Smooth muscle cell (in vitro differentiated cells): ENCODE measurements at regions not wholly inside any gene's neighbourhood (a gene's known extent, or its start where the extent isn't known, plus 50 kb on each side); places are given as distances from the start of the nearest gene placed in this dataset.

Experiments
- DNase-seq: peaks from one replicate; lab custom pipeline; 2025; ENCODE audit not compliant: unreplicated experiment; lab: John Stamatoyannopoulos, UW
- H2AFZ ChIP-seq: fragments of 200-600 bp; sonication (generic); 2 replicates; pipeline ENCODE4 v1.6.0; 2016; ENCODE audit warnings: antibody characterized with exemption, low read depth, mild to moderate bottlenecking
- H3F3A ChIP-seq: fragments of 200-600 bp; sonication (generic); 2 replicates; pipeline ENCODE4 v1.6.0; 2017; ENCODE audit warnings: antibody characterized with exemption, low read depth
- H3K27ac ChIP-seq: fragments of 200-600 bp; sonication (generic); 2 replicates; pipeline ENCODE4 v1.5.1; 2016; ENCODE audit warnings: low read depth, mild to moderate bottlenecking
- H3K27me3 ChIP-seq: fragments of 200-600 bp; sonication (generic); 2 replicates; pipeline ENCODE4 v1.6.1; 2016; ENCODE audit warnings: low read depth, mild to moderate bottlenecking
- H3K36me3 ChIP-seq: fragments of 200-600 bp; sonication (generic); 2 replicates; pipeline ENCODE4 v1.5.1; 2016; ENCODE audit warnings: low read depth
- H3K4me1 ChIP-seq: fragments of 200-600 bp; sonication (generic); 2 replicates; pipeline ENCODE4 v1.5.1; 2016; ENCODE audit warnings: low read depth
- H3K4me2 ChIP-seq: fragments of 200-600 bp; sonication (generic); 2 replicates; pipeline ENCODE4 v1.6.0; 2016; ENCODE audit warnings: mild to moderate bottlenecking
- H3K4me3 ChIP-seq: fragments of 200-600 bp; sonication (generic); 2 replicates; pipeline ENCODE4 v1.5.1; 2016; ENCODE audit warnings: mild to moderate bottlenecking
- H3K79me2 ChIP-seq: fragments of 200-600 bp; sonication (generic); 2 replicates; pipeline ENCODE4 v1.6.0; 2016; ENCODE audit warnings: low read depth, mild to moderate bottlenecking
- H3K9ac ChIP-seq: fragments of 200-600 bp; sonication (generic); 2 replicates; pipeline ENCODE4 v1.6.0; 2016; ENCODE audit warnings: low read depth
- H3K9me3 ChIP-seq: fragments of 200-600 bp; sonication (generic); replicated peaks from 2 replicates; pipeline ENCODE4 v1.5.1; 2016; ENCODE audit warnings: low read depth
- H4K20me1 ChIP-seq: fragments of 200-600 bp; sonication (generic); 2 replicates; pipeline ENCODE4 v1.6.0; 2016; ENCODE audit warnings: low read depth
- CTCF ChIP-seq: fragments of 200-600 bp; sonication (generic); IDR thresholded peaks from 2 replicates; pipeline ENCODE4 v1.5.1; 2017; ENCODE audit warnings: borderline replicate concordance, mild to moderate bottlenecking, antibody characterized with exemption; ENCODE audit not compliant: insufficient read depth, poor library complexity, severe bottlenecking
- WGBS: methylation state at CpG from one replicate; pipeline ENCODE4 v1.1.7; 2016; ENCODE audit warnings: low lambda C conversion rate; 5-methylcytosine and 5-hydroxymethylcytosine counted together

GRCh38 chr9:73611032-73611431 lies 459.4 kb downstream of the ANXA1 start:
- Histone ChIP-seq H3K27ac (no peak overlapping the region), H3K4me3 (no peak overlapping the region), H3K4me2 (no peak overlapping the region), H3K36me3 (no peaks in the 10 kb centered on the region), H3K79me2 (no peaks in the 10 kb centered on the region), H3F3A (no peaks in the 10 kb centered on the region), H3K9ac (no peak overlapping the region), H3K4me1 (no peaks in the 10 kb centered on the region), H3K9me3 (no peaks in the 10 kb centered on the region), H2AFZ (no peak overlapping the region), H3K27me3 (no peaks in the 10 kb centered on the region), H4K20me1 (no peaks in the 10 kb centered on the region)
- no peak for DNase-seq
- WGBS, result 75% methylated on average over 2 of the region's 2 CpGs
- no peak for TF ChIP-seq CTCF

- Histone ChIP-seq H3K4me2 (no peak overlapping the region), H3K27ac (peak overlapping the region; percentile 62), H3K36me3 (no peaks in the 10 kb centered on the region), H4K20me1 (no peaks in the 10 kb centered on the region), H3K9ac (no peak overlapping the region), H3K9me3 (no peaks in the 10 kb centered on the region), H3K79me2 (no peaks in the 10 kb centered on the region), H2AFZ (no peak overlapping the region), H3K4me3 (no peak overlapping the region), H3F3A (no peaks in the 10 kb centered on the region), H3K4me1 (no peaks in the 10 kb centered on the region), H3K27me3 (no peaks in the 10 kb centered on the region)
- no peak for DNase-seq
- no peak for TF ChIP-seq CTCF
- 29% methylated on average over 4 of the region's 4 CpGs for WGBS
Measured at GRCh38 chr9:73613092-73613701, 461.5 kb downstream of the ANXA1 start.

- no peaks in the 10 kb centered on the region for H3F3A ChIP-seq
- H4K20me1 ChIP-seq, result no peaks in the 10 kb centered on the region
- no peak overlapping the region for H3K4me3 ChIP-seq
- H3K79me2 ChIP-seq, result no peaks in the 10 kb centered on the region
- H3K4me1 ChIP-seq, result no peaks in the 10 kb centered on the region
- H3K27ac ChIP-seq, result no peak overlapping the region
- no peak overlapping the region for H3K9ac ChIP-seq
- H2AFZ ChIP-seq, result no peak overlapping the region
- TF ChIP-seq CTCF, result no peak
- no peak for DNase-seq
- no peaks in the 10 kb centered on the region for H3K9me3 ChIP-seq
- H3K36me3 ChIP-seq, result no peaks in the 10 kb centered on the region
- H3K4me2 ChIP-seq, result no peak overlapping the region
- H3K27me3 ChIP-seq, result no peaks in the 10 kb centered on the region
Measured at GRCh38 chr9:73615557-73615956, 463.9 kb downstream of the ANXA1 start.

GRCh38 chr9:73617586-73617985 lies 465.9 kb downstream of the ANXA1 start:
- Histone ChIP-seq H3K4me3 (no peak overlapping the region), H3K4me2 (no peak overlapping the region), H3K9ac (no peak overlapping the region), H3F3A (no peaks in the 10 kb centered on the region), H3K36me3 (no peaks in the 10 kb centered on the region), H3K27ac (no peak overlapping the region), H3K9me3 (no peaks in the 10 kb centered on the region), H4K20me1 (no peaks in the 10 kb centered on the region), H3K4me1 (no peaks in the 10 kb centered on the region), H3K79me2 (no peaks in the 10 kb centered on the region), H3K27me3 (no peaks in the 10 kb centered on the region), H2AFZ (no peak overlapping the region)
- no peak for DNase-seq
- 89% methylated on average over 4 of the region's 4 CpGs for WGBS
- TF ChIP-seq CTCF, result no peak
